OCI-LY3 (cell line): ENCODE measurements at regions not wholly inside any gene's neighbourhood (a gene's known extent, or its start where the extent isn't known, plus 50 kb on each side); places are given as distances from the start of the nearest gene placed in this dataset.

Source experiments
- CTCF ChIP-seq: fragments of 200-600, 300-600 bp; sonication (generic); IDR thresholded peaks from 2 replicates; pipeline ENCODE4 v1.5.1; 2014; ENCODE audit warnings: antibody characterized with exemption, low read length, low read depth
- EZH2phosphoT487 ChIP-seq: fragments of 200-600 bp; shearing (Covaris generic); IDR thresholded peaks from 2 replicates; pipeline ENCODE4 v1.6.1; 2018; ENCODE audit warnings: antibody characterized with exemption, mixed run types, low read depth

GRCh38 chr9:89903141-89903475, 298.3 kb downstream of the GADD45G start:
- TF ChIP-seq CTCF (no peak), EZH2phosphoT487 (no peak)
